ENCODE measurements at regions not wholly inside any gene's neighbourhood (a gene's known extent, or its start where the extent isn't known, plus 50 kb on each side); places are given as distances from the start of the nearest gene placed in this dataset.

DNA sequence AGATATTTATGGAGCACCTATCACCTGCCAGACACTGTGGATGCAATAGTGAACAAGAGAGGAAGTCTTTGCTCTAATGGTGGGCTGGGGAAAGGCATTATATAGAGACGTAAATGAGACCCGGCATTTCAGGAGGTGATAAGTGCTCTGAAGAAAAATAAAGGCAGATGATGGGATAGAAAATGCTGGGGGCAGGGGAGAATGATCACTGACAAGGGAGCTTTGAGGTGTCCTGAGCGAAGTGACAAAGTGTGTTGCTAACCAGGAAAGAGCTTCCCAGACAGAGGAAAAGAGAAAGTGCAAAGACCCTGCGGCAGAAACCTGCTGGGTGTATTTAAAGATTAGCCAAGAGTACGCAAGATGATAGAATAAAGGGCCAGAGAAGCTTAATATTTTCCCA is 1096.1 kb downstream of the BCL11B start:
- H3K9me3 Mint-ChIP-seq = no peaks in the 10 kb centered on the region
- POLR2A ChIA-PET = interaction anchor here (0.7 kb wide), 1 partner anchor 8 kb away, joined by 3 read pairs; no protein-coding TSS in a partner anchor
- H3K4me3 Mint-ChIP-seq = no peak overlapping the region
- H3K27ac Mint-ChIP-seq = no peak overlapping the region
- CTCF ChIA-PET = no interaction called here
- no peak for ATAC-seq
- no peaks in the 10 kb centered on the region for H3K36me3 Mint-ChIP-seq
- no peaks in the 10 kb centered on the region for H3K27me3 Mint-ChIP-seq (ENCODE audit: low read depth)
- DNase-seq (ENCODE audit: low spot score) = no peak
- H3K4me1 Mint-ChIP-seq = peaks cover 15% of the 10 kb centered on the region
- TF ChIP-seq, protein P1, sequence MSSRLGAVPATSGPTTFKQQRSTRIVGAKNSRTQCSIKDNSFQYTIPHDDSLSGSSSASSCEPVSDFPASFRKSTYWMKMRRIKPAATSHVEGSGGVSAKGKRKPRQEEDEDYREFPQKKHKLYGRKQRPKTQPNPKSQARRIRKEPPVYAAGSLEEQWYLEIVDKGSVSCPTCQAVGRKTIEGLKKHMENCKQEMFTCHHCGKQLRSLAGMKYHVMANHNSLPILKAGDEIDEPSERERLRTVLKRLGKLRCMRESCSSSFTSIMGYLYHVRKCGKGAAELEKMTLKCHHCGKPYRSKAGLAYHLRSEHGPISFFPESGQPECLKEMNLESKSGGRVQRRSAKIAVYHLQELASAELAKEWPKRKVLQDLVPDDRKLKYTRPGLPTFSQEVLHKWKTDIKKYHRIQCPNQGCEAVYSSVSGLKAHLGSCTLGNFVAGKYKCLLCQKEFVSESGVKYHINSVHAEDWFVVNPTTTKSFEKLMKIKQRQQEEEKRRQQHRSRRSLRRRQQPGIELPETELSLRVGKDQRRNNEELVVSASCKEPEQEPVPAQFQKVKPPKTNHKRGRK (CRISPR knock-in tag; IDR thresholded peaks at IDR 0.05; ENCODE audit: borderline replicate concordance) = no peak
- no peak for TF ChIP-seq TCF7 (CRISPR knock-in tag; IDR thresholded peaks at IDR 0.05; ENCODE audit: low read depth)
- TF ChIP-seq SP1 (CRISPR knock-in tag; conservative IDR thresholded peaks at IDR 0.05) = no peak
- TF ChIP-seq ZNF671 (CRISPR knock-in tag; IDR thresholded peaks at IDR 0.05) = no peak
- TF ChIP-seq SMAD3 (CRISPR knock-in tag; IDR thresholded peaks at IDR 0.05; ENCODE audit: borderline replicate concordance) = no peak
- TF ChIP-seq GRHL2 (CRISPR knock-in tag; IDR thresholded peaks at IDR 0.05; ENCODE audit: insufficient replicate concordance, severe bottlenecking) = no peak
- TF ChIP-seq ZNF423 (CRISPR knock-in tag; IDR thresholded peaks at IDR 0.05) = no peak
- no peak for TF ChIP-seq RELA (CRISPR knock-in tag; IDR thresholded peaks at IDR 0.05; ENCODE audit: borderline replicate concordance)
- TF ChIP-seq ZNF396 (CRISPR knock-in tag; IDR thresholded peaks at IDR 0.05; ENCODE audit: borderline replicate concordance) = no peak
- no peak for TF ChIP-seq IRF2 (CRISPR knock-in tag; IDR thresholded peaks at IDR 0.05; ENCODE audit: borderline replicate concordance, low read depth)
- TF ChIP-seq RORB (CRISPR knock-in tag; IDR thresholded peaks at IDR 0.05) = no peak
- no peak for TF ChIP-seq ZBTB21 (CRISPR knock-in tag; IDR thresholded peaks at IDR 0.05; ENCODE audit: borderline replicate concordance)
- TF ChIP-seq SOX15 (CRISPR knock-in tag; IDR thresholded peaks at IDR 0.05) = no peak
- TF ChIP-seq NFYB (CRISPR knock-in tag; conservative IDR thresholded peaks at IDR 0.05; ENCODE audit: low read depth) = no peak

DNA sequence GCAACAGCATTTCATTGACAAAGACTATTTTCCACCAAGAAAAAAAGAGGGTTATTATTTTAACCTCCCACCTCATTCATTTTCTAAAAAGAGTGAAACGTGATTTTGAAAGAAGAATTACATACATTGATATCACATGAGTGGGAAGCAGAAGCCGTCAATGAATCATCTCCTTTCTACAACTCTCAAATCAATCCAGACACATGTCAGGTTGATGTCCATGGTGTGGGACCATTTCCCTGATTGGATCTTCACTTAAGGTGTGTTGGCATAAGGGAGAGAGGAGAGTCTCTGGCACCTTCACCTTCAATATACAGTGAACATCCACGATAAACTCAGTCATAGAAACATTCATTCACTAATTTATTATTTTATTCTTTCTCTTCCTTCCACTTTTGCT is 1095.1 kb downstream of the BCL11B start:
- H3K36me3 Mint-ChIP-seq = no peaks in the 10 kb centered on the region
- CTCF ChIA-PET = no interaction called here
- no peak for DNase-seq (ENCODE audit: low spot score)
- POLR2A ChIA-PET = no interaction called here
- ATAC-seq = no peak
- H3K4me1 Mint-ChIP-seq = peaks cover 11% of the 10 kb centered on the region
- no peaks in the 10 kb centered on the region for H3K27me3 Mint-ChIP-seq (ENCODE audit: low read depth)
- H3K27ac Mint-ChIP-seq = no peak overlapping the region
- no peaks in the 10 kb centered on the region for H3K9me3 Mint-ChIP-seq
- no peak overlapping the region for H3K4me3 Mint-ChIP-seq
- TF ChIP-seq ZBTB21 (CRISPR knock-in tag; IDR thresholded peaks at IDR 0.05; ENCODE audit: borderline replicate concordance) = no peak
- TF ChIP-seq ZNF263 (CRISPR knock-in tag; IDR thresholded peaks at IDR 0.05; ENCODE audit: low read depth) = no peak
- TF ChIP-seq OVOL2 (CRISPR knock-in tag; IDR thresholded peaks at IDR 0.05; ENCODE audit: borderline replicate concordance) = no peak
- TF ChIP-seq, protein P2, sequence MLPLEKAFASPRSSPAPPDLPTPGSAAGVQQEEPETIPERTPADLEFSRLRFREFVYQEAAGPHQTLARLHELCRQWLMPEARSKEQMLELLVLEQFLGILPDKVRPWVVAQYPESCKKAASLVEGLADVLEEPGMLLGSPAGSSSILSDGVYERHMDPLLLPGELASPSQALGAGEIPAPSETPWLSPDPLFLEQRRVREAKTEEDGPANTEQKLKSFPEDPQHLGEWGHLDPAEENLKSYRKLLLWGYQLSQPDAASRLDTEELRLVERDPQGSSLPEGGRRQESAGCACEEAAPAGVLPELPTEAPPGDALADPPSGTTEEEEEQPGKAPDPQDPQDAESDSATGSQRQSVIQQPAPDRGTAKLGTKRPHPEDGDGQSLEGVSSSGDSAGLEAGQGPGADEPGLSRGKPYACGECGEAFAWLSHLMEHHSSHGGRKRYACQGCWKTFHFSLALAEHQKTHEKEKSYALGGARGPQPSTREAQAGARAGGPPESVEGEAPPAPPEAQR (CRISPR knock-in tag; IDR thresholded peaks at IDR 0.05) = no peak
- TF ChIP-seq, protein P3, sequence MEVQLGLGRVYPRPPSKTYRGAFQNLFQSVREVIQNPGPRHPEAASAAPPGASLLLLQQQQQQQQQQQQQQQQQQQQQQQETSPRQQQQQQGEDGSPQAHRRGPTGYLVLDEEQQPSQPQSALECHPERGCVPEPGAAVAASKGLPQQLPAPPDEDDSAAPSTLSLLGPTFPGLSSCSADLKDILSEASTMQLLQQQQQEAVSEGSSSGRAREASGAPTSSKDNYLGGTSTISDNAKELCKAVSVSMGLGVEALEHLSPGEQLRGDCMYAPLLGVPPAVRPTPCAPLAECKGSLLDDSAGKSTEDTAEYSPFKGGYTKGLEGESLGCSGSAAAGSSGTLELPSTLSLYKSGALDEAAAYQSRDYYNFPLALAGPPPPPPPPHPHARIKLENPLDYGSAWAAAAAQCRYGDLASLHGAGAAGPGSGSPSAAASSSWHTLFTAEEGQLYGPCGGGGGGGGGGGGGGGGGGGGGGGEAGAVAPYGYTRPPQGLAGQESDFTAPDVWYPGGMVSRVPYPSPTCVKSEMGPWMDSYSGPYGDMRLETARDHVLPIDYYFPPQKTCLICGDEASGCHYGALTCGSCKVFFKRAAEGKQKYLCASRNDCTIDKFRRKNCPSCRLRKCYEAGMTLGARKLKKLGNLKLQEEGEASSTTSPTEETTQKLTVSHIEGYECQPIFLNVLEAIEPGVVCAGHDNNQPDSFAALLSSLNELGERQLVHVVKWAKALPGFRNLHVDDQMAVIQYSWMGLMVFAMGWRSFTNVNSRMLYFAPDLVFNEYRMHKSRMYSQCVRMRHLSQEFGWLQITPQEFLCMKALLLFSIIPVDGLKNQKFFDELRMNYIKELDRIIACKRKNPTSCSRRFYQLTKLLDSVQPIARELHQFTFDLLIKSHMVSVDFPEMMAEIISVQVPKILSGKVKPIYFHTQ (CRISPR knock-in tag; IDR thresholded peaks at IDR 0.05) = no peak
- no peak for TF ChIP-seq MYBL2 (CRISPR knock-in tag; IDR thresholded peaks at IDR 0.05)
- no peak for TF ChIP-seq RELA (CRISPR knock-in tag; IDR thresholded peaks at IDR 0.05; ENCODE audit: borderline replicate concordance)
- TF ChIP-seq, protein P4, sequence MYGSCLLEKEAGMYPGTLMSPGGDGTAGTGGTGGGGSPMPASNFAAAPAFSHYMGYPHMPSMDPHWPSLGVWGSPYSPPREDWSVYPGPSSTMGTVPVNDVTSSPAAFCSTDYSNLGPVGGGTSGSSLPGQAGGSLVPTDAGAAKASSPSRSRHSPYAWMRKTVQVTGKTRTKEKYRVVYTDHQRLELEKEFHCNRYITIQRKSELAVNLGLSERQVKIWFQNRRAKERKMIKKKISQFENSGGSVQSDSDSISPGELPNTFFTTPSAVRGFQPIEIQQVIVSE (CRISPR knock-in tag; IDR thresholded peaks at IDR 0.05; ENCODE audit: borderline replicate concordance) = no peak
- no peak for TF ChIP-seq HMGA2 (CRISPR knock-in tag; IDR thresholded peaks at IDR 0.05)
- TF ChIP-seq ZNF219 (CRISPR knock-in tag; IDR thresholded peaks at IDR 0.05; ENCODE audit: borderline replicate concordance) = no peak
- TF ChIP-seq ZNF396 (CRISPR knock-in tag; IDR thresholded peaks at IDR 0.05; ENCODE audit: borderline replicate concordance) = no peak
- TF ChIP-seq, protein P5, sequence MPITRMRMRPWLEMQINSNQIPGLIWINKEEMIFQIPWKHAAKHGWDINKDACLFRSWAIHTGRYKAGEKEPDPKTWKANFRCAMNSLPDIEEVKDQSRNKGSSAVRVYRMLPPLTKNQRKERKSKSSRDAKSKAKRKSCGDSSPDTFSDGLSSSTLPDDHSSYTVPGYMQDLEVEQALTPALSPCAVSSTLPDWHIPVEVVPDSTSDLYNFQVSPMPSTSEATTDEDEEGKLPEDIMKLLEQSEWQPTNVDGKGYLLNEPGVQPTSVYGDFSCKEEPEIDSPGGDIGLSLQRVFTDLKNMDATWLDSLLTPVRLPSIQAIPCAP (CRISPR knock-in tag; IDR thresholded peaks at IDR 0.05) = no peak
- TF ChIP-seq, protein P6, sequence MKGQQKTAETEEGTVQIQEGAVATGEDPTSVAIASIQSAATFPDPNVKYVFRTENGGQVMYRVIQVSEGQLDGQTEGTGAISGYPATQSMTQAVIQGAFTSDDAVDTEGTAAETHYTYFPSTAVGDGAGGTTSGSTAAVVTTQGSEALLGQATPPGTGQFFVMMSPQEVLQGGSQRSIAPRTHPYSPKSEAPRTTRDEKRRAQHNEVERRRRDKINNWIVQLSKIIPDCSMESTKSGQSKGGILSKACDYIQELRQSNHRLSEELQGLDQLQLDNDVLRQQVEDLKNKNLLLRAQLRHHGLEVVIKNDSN (CRISPR knock-in tag; IDR thresholded peaks at IDR 0.05) = no peak
- TF ChIP-seq, protein P7, sequence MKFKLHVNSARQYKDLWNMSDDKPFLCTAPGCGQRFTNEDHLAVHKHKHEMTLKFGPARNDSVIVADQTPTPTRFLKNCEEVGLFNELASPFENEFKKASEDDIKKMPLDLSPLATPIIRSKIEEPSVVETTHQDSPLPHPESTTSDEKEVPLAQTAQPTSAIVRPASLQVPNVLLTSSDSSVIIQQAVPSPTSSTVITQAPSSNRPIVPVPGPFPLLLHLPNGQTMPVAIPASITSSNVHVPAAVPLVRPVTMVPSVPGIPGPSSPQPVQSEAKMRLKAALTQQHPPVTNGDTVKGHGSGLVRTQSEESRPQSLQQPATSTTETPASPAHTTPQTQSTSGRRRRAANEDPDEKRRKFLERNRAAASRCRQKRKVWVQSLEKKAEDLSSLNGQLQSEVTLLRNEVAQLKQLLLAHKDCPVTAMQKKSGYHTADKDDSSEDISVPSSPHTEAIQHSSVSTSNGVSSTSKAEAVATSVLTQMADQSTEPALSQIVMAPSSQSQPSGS (CRISPR knock-in tag; IDR thresholded peaks at IDR 0.05; ENCODE audit: borderline replicate concordance, low read depth) = no peak
- TF ChIP-seq GTF2I (CRISPR knock-in tag; conservative IDR thresholded peaks at IDR 0.05) = no peak
- TF ChIP-seq FOXJ3 (CRISPR knock-in tag; IDR thresholded peaks at IDR 0.05; ENCODE audit: borderline replicate concordance) = no peak
- TF ChIP-seq NR1H2 (CRISPR knock-in tag; IDR thresholded peaks at IDR 0.05) = no peak

Measured in WTC11 (cell line).